Lung (tissue), 11 donors: ENCODE measurements at regions not wholly inside any gene's neighbourhood (a gene's known extent, or its start where the extent isn't known, plus 50 kb on each side); places are given as distances from the start of the nearest gene placed in this dataset.

ENCODE experiments used
- ATAC-seq: fragments of 200-7000 bp; cut with Tn5 transposase; one replicate; pipeline ENCODE4 v1.9.1; 2020; ENCODE audit warnings: moderate number of reproducible peaks; ENCODE audit not compliant: insufficient read depth, low FRiP score
- DNase-seq, 3 donors: peaks; one replicate each; pipeline ENCODE4 v3.0.0-alpha.2; 2013 to 2017
- H3K27ac ChIP-seq, 2 donors: one replicate each; pipeline ENCODE4 v1.5.1; 2013; ENCODE audit warnings: mild to moderate bottlenecking in 2 of 2, moderate library complexity in 2 of 2, control low read depth in 1 of 2, inconsistent platforms in 1 of 2, low read depth in 1 of 2, low read length in 1 of 2
- H3K27me3 ChIP-seq, 3 donors: one replicate each; pipeline ENCODE4 v1.5.1; 2013; ENCODE audit warnings: low read length in 2 of 3; ENCODE audit not compliant: control insufficient read depth in 3 of 3, insufficient read depth in 3 of 3
- H3K36me3 ChIP-seq, 4 donors: one replicate each; pipeline ENCODE4 v1.5.1; 2013; ENCODE audit warnings: low read length in 4 of 4, mild to moderate bottlenecking in 1 of 4, moderate library complexity in 1 of 4; ENCODE audit not compliant: control insufficient read depth in 4 of 4, insufficient read depth in 4 of 4
- H3K4me1 ChIP-seq, 5 donors: one replicate each; pipeline ENCODE4 v1.5.1; 2013; ENCODE audit warnings: low read length in 5 of 5, mild to moderate bottlenecking in 2 of 5, moderate library complexity in 1 of 5; ENCODE audit not compliant: control insufficient read depth in 5 of 5, insufficient read depth in 5 of 5
- H3K4me3 ChIP-seq: one replicate; pipeline ENCODE4 v1.5.1; 2013; ENCODE audit warnings: mild to moderate bottlenecking, control low read depth, moderate library complexity
- H3K9ac ChIP-seq, 2 donors: one replicate each; pipeline ENCODE4 v1.5.1; 2013; ENCODE audit warnings: low read length in 2 of 2, control low read depth in 1 of 2; ENCODE audit not compliant: insufficient read depth in 1 of 2
- H3K9me3 ChIP-seq, 4 donors: one replicate each; pipeline ENCODE4 v1.5.1; 2013; ENCODE audit warnings: low read length in 3 of 4, mild to moderate bottlenecking in 1 of 4, moderate library complexity in 1 of 4; ENCODE audit not compliant: control insufficient read depth in 4 of 4, insufficient read depth in 3 of 4
- WGBS, 2 donors: extraction: QIAGEN DNeasy Blood & Tissue Kit; methylation state at CpG; one replicate each; pipeline ENCODE4 v1.1.7; 2013; 5-methylcytosine and 5-hydroxymethylcytosine counted together
- TF ChIP-seq, protein P1 (sequence below): IDR thresholded peaks from 2 replicates; pipeline ENCODE4 v1.5.1; 2012; ENCODE audit warnings: mild to moderate bottlenecking; ENCODE audit errors: control extremely low read depth, extremely low read depth
- donor health status: control.
- donor health status: control.
- donor health status: Bipolar disorder and iron deficiency.
- donor health status: healthy.
- donor health status: DM: yes; HTN: yes; CAD: no.

GRCh38 chr18:37965572-37965970 lies 400.0 kb upstream of the CELF4 start:
- Histone ChIP-seq H3K36me3 (no peaks in the 10 kb centered on the region), H3K4me3 (no peak overlapping the region), H3K27ac (no peak overlapping the region), H3K4me1 (no peaks in the 10 kb centered on the region), H3K27me3 (no peaks in the 10 kb centered on the region), H3K9ac (no peak overlapping the region), H3K9me3 (peaks cover 0 to 4% (median 0%) of the 10 kb centered on the region in 4 donors)
- ATAC-seq (no peak), DNase-seq (no peak)
- TF ChIP-seq, protein P1, sequence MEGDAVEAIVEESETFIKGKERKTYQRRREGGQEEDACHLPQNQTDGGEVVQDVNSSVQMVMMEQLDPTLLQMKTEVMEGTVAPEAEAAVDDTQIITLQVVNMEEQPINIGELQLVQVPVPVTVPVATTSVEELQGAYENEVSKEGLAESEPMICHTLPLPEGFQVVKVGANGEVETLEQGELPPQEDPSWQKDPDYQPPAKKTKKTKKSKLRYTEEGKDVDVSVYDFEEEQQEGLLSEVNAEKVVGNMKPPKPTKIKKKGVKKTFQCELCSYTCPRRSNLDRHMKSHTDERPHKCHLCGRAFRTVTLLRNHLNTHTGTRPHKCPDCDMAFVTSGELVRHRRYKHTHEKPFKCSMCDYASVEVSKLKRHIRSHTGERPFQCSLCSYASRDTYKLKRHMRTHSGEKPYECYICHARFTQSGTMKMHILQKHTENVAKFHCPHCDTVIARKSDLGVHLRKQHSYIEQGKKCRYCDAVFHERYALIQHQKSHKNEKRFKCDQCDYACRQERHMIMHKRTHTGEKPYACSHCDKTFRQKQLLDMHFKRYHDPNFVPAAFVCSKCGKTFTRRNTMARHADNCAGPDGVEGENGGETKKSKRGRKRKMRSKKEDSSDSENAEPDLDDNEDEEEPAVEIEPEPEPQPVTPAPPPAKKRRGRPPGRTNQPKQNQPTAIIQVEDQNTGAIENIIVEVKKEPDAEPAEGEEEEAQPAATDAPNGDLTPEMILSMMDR: no peak
- 81 to 85% methylated on average over 1 of the region's 1 CpG for WGBS, 2 donors

DNA sequence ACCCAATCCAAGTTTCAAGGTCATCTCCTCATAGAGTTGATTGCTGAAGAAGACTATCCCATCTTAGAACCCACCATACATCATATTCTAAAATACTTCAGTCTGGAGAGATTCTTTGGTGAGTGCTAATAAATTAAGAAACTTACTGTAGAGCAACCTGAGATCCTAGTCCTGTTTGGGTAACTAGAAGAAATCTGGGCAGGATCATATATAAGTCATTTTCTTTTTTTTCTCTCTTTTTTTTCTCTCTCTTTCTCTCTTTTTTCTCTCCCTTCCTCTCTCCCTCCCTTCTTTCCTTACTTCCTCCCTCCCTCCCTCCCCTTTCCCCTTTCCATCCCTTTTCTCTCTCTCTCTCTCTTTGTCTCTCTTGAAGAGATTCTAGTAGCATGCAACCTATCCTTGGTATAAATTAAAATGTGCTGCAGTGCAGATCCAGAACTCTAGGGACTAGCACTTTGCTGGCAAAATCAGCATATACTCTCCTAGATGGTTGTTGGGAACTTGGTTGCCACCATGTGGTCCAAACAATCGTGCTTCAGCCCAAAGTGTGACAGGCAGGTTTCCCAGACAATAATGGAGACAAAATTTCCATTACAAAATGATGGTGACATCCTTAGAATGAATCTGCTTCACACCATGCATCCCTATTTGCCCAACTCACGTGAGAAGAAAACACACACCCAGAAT lies 399.4 kb upstream of the CELF4 start:
- Histone ChIP-seq H3K9me3 (peaks cover 0 to 4% (median 0%) of the 10 kb centered on the region in 4 donors), H3K9ac (no peak overlapping the region), H3K27ac (no peak overlapping the region), H3K4me3 (no peak overlapping the region), H3K4me1 (no peaks in the 10 kb centered on the region), H3K27me3 (no peaks in the 10 kb centered on the region), H3K36me3 (no peaks in the 10 kb centered on the region)
- WGBS, 2 donors: 70 to 86% methylated on average over 2 of the region's 2 CpGs
- DNase-seq (no peak), ATAC-seq (no peak)
- TF ChIP-seq, protein P1: no peak

DNA sequence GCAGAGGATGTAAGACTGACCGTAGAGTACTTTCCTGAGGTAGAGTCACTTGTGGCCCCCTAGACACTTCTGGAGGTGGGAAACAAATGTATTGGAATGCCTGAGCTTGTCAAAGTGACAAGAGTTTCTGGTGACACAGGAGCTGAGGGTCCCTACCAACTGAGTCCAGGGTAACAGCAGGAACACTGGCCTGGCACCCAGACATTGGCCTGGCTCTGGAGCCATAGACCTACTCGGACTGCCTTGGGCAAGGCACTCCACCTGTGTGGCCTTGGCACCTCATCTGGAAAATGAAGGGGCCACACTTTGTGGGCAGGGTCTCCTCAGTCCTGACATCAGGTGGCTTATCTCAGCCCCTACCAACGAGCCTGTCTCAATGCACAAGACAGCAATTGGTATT lies 398.2 kb upstream of the CELF4 start:
- Histone ChIP-seq H3K4me1 (no peaks in the 10 kb centered on the region), H3K27me3 (no peaks in the 10 kb centered on the region), H3K9me3 (peaks cover 0 to 4% (median 0%) of the 10 kb centered on the region in 4 donors), H3K9ac (no peak overlapping the region), H3K27ac (no peak overlapping the region), H3K4me3 (no peak overlapping the region), H3K36me3 (no peaks in the 10 kb centered on the region)
- TF ChIP-seq, protein P1: no peak
- ATAC-seq (no peak), DNase-seq (no peak)
- 84 to 89% methylated on average over 3 of the region's 3 CpGs for WGBS, 2 donors
